Natural killer cell (primary cell): ENCODE measurements at regions not wholly inside any gene's neighbourhood (a gene's known extent, or its start where the extent isn't known, plus 50 kb on each side); places are given as distances from the start of the nearest gene placed in this dataset.
"Not testable (repeated sequence)": the region's sequence is repeated elsewhere in the genome, so short reads cannot be mapped to it uniquely, and the experiment has no call there.

Source experiments
- ATAC-seq, 3 donors: fragments of 150-1000 bp in 2 of 3; fragments of 200-7000 bp in 1 of 3; cut with Tn5 transposase; 1 replicate in 1 of 3; 2 replicates in 2 of 3; pipeline ENCODE4 v1.10.0; 2021; ENCODE audit warnings: mild to moderate bottlenecking in 2 of 3, moderate library complexity in 2 of 3
- DNase-seq, 2 donors: peaks; one replicate each; pipeline versions ENCODE4 v3.0.0 to v3.0.0-alpha.2; 2013 to 2021; ENCODE audit warnings: mixed read lengths in 1 of 2
- H3K27ac ChIP-seq: one replicate; pipeline ENCODE4 v1.5.1; 2013; ENCODE audit warnings: mild to moderate bottlenecking, low read length
- H3K27me3 ChIP-seq: one replicate; pipeline ENCODE4 v1.6.1; 2013; ENCODE audit warnings: low read length; ENCODE audit not compliant: control insufficient read depth, insufficient read depth
- H3K36me3 ChIP-seq: one replicate; pipeline ENCODE4 v1.6.1; 2013; ENCODE audit warnings: low read length; ENCODE audit not compliant: control insufficient read depth, insufficient read depth
- H3K4me1 ChIP-seq: one replicate; pipeline ENCODE4 v1.6.1; 2013; ENCODE audit warnings: low read length; ENCODE audit not compliant: control insufficient read depth, insufficient read depth
- H3K4me3 ChIP-seq: one replicate; pipeline ENCODE4 v1.5.1; 2013; ENCODE audit warnings: low read length
- H3K9me3 ChIP-seq: one replicate; pipeline ENCODE4 v1.6.1; 2013; ENCODE audit warnings: low read length; ENCODE audit not compliant: control insufficient read depth, insufficient read depth
- H3K27ac Mint-ChIP-seq, 2 donors: one replicate each; pipeline ENCODE4 v1.8.0; 2022; ENCODE audit warnings: mild to moderate bottlenecking in 2 of 2, mixed read lengths in 2 of 2, moderate library complexity in 1 of 2
- H3K27me3 Mint-ChIP-seq, 2 donors: one replicate each; pipeline ENCODE4 v1.8.0; 2022; ENCODE audit warnings: low read depth in 2 of 2, mixed read lengths in 2 of 2
- H3K36me3 Mint-ChIP-seq: one replicate; pipeline ENCODE4 v1.8.0; 2022; ENCODE audit warnings: mixed read lengths
- H3K4me1 Mint-ChIP-seq, 2 donors: one replicate each; pipeline ENCODE4 v1.8.0; 2022; ENCODE audit warnings: mixed read lengths in 2 of 2
- H3K4me3 Mint-ChIP-seq: one replicate; pipeline ENCODE4 v1.8.0; 2022; ENCODE audit warnings: mild to moderate bottlenecking, moderate library complexity, mixed read lengths
- H3K9me3 Mint-ChIP-seq, 2 donors: one replicate each; pipeline ENCODE4 v1.8.0; 2022; ENCODE audit warnings: mixed read lengths in 2 of 2
- WGBS: methylation state at CpG from one replicate; pipeline ENCODE4 v1.1.7; 2013; ENCODE audit warnings: missing lambda C conversion rate; ENCODE audit not compliant: insufficient coverage; 5-methylcytosine and 5-hydroxymethylcytosine counted together
- intact Hi-C: fragments of 100-400 bp; cut with micrococcal nuclease; formaldehyde crosslinking; loops from one replicate; pipeline ENCODE4 v1.14.2; 2022

DNA sequence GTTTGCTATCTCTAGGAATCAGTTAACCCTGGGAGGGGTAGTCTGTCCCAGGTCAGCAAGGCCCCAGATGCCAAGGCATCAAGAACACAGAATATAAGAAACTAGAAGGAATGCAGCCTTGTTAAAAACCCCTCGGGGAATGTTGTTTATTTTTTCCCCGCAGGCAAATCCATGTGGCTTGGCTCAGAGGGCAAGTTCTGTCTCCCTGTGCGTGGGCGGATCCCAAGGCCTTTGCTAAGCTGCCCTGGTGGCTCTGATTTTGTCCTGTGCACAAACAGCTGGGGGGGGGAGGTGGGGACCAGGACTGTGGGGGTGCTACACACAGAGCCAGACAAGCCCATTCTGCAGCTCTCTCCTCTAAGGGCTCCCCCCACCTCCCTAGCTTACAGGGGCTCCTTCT lies 776.8 kb upstream of the TPTE start:
- H3K27ac Mint-ChIP-seq, ATAC-seq, H3K4me3 ChIP-seq, DNase-seq, H3K4me3 Mint-ChIP-seq, H3K27me3 Mint-ChIP-seq, H3K27ac ChIP-seq, H3K36me3 Mint-ChIP-seq, H3K36me3 ChIP-seq, intact Hi-C loops, H3K27me3 ChIP-seq, H3K4me1 ChIP-seq, H3K4me1 Mint-ChIP-seq: not testable (repeated sequence)
- H3K9me3 Mint-ChIP-seq, result peaks cover 2 to 15% of the 10 kb centered on the region in 2 donors
- H3K9me3 ChIP-seq, result peaks cover 50% of the 10 kb centered on the region
- WGBS, result 81% methylated on average over 4 of the region's 4 CpGs

DNA sequence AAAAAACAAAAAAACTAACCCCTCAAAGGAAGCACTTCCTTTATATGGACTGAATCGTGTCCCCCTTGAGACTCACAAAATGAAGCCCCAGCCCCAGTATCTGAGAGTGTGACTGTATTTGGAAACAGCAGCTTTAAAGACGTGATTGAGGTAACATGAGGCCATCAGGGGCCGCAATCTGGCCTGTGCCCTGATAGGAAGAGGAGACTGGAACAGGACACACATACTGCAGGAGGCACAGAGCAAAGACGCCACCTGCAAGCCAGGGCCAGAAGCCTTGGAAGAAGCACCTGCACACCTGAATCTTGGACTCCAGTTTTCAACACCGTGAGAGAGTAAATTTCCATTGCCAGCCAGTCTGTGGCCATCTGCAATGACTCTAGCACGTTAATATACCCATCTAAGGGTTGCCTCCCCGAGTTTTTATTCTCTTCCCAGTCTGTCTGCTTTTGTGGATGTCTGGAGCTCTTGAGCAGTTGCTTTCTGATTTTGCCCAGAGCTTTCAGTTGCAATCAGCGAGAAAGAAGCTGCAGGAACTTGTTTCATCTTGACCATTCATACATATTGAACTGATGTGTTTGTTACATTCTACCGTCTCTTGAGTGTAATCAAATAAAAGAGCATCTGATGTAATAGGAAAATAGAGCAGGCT lies 775.8 kb upstream of the TPTE start:
- H3K36me3 ChIP-seq, H3K4me3 Mint-ChIP-seq, H3K27me3 Mint-ChIP-seq, DNase-seq, H3K27me3 ChIP-seq, H3K4me1 ChIP-seq, ATAC-seq, H3K36me3 Mint-ChIP-seq, H3K27ac Mint-ChIP-seq, H3K4me3 ChIP-seq, H3K27ac ChIP-seq, H3K4me1 Mint-ChIP-seq, intact Hi-C loops: not testable (repeated sequence)
- H3K9me3 ChIP-seq, result peaks cover 53% of the 10 kb centered on the region
- peaks cover 2 to 13% of the 10 kb centered on the region in 2 donors for H3K9me3 Mint-ChIP-seq
- WGBS, result 55% methylated on average over 9 of the region's 9 CpGs

DNA sequence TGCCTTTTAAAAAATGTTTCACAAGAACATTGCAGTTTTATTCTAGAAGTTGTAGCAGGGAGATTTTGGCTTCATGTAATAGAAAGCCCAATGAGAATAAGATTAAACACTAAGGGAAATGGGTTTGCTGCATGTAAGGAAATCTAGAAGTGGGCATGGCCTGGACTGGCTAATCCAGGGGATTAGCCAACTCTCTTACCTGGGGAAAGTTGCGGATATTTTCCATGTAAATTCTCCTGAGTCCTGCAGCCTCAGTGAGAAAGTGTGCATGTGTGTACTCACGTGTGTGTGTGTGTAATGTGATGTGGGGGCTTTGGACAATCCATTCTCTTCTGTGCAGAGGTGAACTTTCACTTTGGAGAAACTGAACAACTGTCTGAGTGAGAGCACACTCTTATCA lies 775.1 kb upstream of the TPTE start:
- H3K27ac ChIP-seq, H3K4me1 ChIP-seq, ATAC-seq, H3K4me3 ChIP-seq, H3K4me1 Mint-ChIP-seq, H3K27ac Mint-ChIP-seq, H3K36me3 ChIP-seq, H3K27me3 ChIP-seq, H3K36me3 Mint-ChIP-seq, DNase-seq, intact Hi-C loops, H3K27me3 Mint-ChIP-seq, H3K4me3 Mint-ChIP-seq: not testable (repeated sequence)
- H3K9me3 ChIP-seq, result peaks cover 55% of the 10 kb centered on the region
- WGBS, result 14% methylated on average over 2 of the region's 2 CpGs
- H3K9me3 Mint-ChIP-seq, result peaks cover 2 to 10% of the 10 kb centered on the region in 2 donors

DNA sequence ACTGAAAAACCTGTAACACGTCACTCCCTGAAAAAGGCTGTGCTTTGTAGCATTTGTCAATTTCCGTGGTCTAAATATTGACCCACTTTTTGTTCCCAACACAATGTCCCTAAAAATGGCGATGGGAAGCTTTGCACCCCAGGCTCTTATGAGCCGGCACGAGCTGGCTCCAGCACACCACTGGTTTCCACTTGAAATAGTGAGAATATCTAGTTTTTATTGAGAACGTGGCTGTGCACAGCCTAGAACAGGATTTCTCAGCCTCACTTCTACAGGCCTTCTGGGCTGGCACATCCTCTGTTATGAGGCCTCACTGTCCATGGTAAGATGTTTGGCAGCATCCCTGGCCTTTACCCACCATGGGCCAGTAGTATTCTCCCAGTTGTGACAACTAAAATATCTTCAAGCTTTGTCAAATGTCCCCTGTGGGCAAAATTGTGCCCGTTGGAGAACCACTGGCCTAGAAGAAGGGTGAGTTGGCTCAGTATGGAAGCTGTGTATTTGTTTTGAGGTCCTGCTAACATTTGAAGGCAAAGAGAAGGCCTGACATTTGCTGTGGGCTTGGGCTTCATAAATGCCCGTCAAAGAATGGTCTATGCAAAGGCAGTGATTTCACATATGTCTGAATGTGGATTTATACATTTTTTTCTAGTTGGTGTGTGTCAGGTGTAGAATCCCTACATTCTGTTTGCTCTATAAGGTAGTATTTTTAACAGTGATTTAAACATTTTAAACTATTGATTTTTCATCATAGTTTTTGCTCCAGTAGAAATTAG lies 774.4 kb upstream of the TPTE start:
- H3K27me3 ChIP-seq, H3K4me1 ChIP-seq, H3K27ac Mint-ChIP-seq, H3K36me3 Mint-ChIP-seq, H3K4me3 ChIP-seq, H3K27me3 Mint-ChIP-seq, H3K36me3 ChIP-seq, ATAC-seq, H3K4me1 Mint-ChIP-seq, H3K27ac ChIP-seq, intact Hi-C loops, H3K9me3 Mint-ChIP-seq, DNase-seq, H3K4me3 Mint-ChIP-seq: not testable (repeated sequence)
- WGBS, result 55% methylated on average over 7 of the region's 8 CpGs
- H3K9me3 ChIP-seq, result peaks cover 60% of the 10 kb centered on the region

DNA sequence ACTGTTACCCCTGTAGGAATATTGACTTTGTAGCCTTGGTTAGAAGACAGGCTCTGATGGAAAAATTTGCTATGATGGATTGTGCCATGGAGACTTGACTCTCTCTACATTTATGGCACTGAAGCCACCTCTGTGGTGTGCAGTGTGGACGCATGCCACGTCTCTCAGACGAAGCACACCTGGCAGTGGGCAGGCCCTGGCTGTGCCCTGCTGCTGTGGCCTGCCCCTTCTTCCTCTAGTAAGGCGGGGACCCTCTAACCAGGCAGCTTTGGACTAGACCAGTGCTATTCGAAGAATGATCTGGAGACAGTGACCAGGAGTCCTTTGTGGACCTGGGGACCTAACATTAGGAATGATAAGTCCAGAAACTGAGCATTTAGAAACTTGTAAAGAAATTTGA lies 773.5 kb upstream of the TPTE start:
- H3K27me3 Mint-ChIP-seq, ATAC-seq, H3K4me1 ChIP-seq, H3K36me3 ChIP-seq, H3K36me3 Mint-ChIP-seq, H3K27ac ChIP-seq, H3K27me3 ChIP-seq, DNase-seq, intact Hi-C loops, H3K4me3 ChIP-seq, H3K4me3 Mint-ChIP-seq, H3K9me3 Mint-ChIP-seq, H3K4me1 Mint-ChIP-seq, H3K27ac Mint-ChIP-seq: not testable (repeated sequence)
- peaks cover 64% of the 10 kb centered on the region for H3K9me3 ChIP-seq
- 71% methylated on average over 4 of the region's 5 CpGs for WGBS

DNA sequence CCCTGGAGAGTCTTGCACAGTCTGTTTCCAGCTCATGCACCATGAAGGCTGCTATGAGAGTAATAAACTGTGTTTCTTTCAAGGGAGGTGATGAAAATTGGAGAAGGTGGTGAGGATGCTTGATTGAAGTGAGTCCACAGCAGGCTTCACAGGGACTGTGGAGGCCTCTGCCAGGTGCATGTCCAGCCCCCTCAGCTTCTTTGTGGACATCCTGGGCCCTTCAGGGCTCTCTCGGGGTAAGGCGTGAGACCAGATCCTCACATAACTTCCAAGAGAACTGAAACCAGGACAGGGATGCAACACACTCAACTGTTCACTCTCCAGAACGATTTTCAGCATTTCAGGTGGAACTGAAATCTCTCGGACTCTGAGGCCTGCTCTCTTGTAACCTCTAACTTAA lies 772.9 kb upstream of the TPTE start:
- H3K4me3 Mint-ChIP-seq, H3K27me3 Mint-ChIP-seq, H3K36me3 Mint-ChIP-seq, H3K27ac Mint-ChIP-seq, H3K4me1 ChIP-seq, H3K4me3 ChIP-seq, intact Hi-C loops, H3K4me1 Mint-ChIP-seq, H3K27me3 ChIP-seq, H3K36me3 ChIP-seq, ATAC-seq, DNase-seq, H3K27ac ChIP-seq, H3K9me3 Mint-ChIP-seq: not testable (repeated sequence)
- 67% methylated on average over 4 of the region's 4 CpGs for WGBS
- H3K9me3 ChIP-seq, result peaks cover 65% of the 10 kb centered on the region

DNA sequence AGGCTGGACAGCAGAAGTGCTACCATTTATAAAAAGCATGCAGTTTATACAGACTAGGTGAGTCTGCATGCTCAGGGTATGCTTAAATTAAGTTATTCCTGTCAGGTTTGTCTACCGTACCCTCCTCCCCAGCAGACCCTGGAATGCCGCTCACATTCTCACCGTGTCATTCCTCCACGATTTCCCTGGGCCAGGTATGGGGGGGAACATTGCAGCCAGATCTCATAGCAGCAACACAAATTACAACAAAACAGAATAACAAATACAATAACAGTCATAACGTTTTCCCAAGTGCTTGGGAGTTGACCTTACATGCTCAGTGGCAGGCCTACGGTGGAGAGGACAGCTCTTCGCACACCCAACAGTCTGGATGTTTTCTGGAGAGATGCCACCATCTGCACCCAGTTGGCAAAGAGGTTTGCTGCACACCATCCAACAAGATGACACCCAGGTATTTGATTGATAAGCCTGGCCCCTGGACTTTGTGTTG lies 771.6 kb upstream of the TPTE start:
- H3K4me3 ChIP-seq, H3K36me3 Mint-ChIP-seq, H3K9me3 Mint-ChIP-seq, H3K4me1 ChIP-seq, H3K27me3 ChIP-seq, DNase-seq, H3K27ac Mint-ChIP-seq, H3K4me1 Mint-ChIP-seq, ATAC-seq, H3K27ac ChIP-seq, H3K27me3 Mint-ChIP-seq, H3K4me3 Mint-ChIP-seq, intact Hi-C loops, H3K36me3 ChIP-seq: not testable (repeated sequence)
- 78% methylated on average over 7 of the region's 7 CpGs for WGBS
- peaks cover 56% of the 10 kb centered on the region for H3K9me3 ChIP-seq
